Dermis microvascular lymphatic vessel endothelial cell (primary cell): ENCODE measurements at regions not wholly inside any gene's neighbourhood (a gene's known extent, or its start where the extent isn't known, plus 50 kb on each side); places are given as distances from the start of the nearest gene placed in this dataset.
A peak's percentile ranks its signal among the peaks of the same experiment; 100 is the strongest.
"Not testable (repeated sequence)": the region's sequence is repeated elsewhere in the genome, so short reads cannot be mapped to it uniquely, and the experiment has no call there.

Source experiments
- DNase-seq, 2 donors: peaks; one replicate each; pipeline versions ENCODE4 v3.0.0 to v3.0.0-alpha.2; 2010; ENCODE audit warnings: low read depth in 2 of 2

DNA sequence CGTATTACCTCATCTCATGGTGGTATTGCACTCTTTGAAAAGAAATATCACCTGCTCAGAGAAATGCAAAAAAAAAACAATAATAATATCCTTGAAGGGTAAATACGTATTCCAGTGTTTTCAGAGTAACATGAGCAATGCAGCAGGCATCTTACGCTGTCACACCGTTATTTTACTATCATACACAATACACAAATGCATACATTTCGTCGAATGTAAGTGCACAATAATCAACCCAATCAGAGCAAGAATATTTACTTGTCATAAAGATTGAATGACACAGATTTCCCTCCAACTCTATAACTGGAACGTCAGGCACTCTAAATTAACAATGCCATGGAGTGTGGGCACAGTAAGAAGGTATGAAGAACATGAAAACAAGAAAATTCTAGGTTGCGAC, 1050.1 kb downstream of the PLA2G4A start:
- DNase-seq = no peak

DNA sequence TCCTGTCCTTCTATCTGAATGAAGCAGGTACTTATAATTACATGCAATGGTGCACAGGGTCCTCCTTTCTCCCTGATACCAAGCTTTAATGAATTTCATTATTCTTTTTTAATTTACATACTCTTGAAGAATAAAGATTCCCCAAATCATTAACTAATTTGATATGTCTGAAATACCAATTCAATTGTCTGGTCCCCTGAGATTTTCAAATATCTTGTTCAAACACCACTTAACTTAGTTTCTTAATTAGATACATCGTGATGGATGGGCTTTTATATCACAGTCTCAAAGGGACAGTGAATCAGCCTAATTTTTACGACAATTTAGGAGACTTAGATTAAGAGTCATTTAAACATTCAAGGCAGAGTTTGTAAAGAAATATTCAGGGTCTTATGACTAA, 1054.6 kb downstream of the PLA2G4A start:
- DNase-seq = no peak

DNA sequence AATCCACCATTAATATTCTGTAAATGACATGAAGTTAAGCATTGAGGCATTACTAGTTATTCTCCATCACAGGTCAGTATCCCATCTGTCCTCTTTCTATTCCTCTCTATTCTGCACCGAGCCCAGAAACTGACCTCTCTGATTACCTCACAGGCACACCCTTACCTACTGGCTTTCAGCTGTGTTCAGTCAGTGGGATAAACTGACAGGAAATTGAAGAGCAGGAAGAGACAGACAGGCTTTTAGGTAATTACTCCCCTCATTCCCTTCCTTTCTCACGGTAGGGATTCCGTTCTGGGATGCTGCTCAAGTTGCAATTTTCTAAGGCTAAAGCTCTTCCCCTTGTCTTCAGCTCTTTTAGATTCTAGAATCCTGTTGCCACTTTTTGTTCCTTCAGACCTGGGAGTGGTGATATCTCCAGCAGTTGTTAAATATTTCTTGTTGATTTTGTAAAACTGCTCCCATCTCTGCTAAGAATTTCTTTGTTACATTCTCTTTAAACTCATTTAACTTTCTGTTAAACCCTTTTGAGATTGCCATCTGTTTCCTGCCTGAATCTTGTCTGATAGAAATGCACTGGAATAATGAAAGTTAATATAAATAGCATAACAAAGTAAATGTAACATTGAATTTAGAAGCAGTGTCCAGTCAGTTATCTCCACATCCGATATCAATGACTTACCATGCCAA, 1063.4 kb downstream of the PLA2G4A start:
- DNase-seq = peak in 1 of 2 donors; percentile 26

DNA sequence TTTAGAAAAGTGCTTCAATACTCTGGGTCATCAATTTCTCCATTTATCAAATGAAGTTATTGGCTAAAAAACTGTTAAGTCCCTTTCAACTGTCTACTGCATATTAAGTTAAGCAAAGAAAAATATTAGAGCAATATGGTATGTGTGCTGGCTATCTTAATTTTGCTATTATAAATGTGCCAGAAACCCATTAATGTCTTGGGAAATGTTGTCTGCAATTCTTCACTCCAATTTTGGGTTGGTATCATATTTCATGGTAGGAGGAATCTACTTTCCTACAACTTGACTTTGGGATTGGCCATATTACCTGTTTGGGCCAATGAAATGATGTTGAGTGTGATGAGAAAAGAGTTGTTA, 1063.9 kb downstream of the PLA2G4A start:
- no peak for DNase-seq

DNA sequence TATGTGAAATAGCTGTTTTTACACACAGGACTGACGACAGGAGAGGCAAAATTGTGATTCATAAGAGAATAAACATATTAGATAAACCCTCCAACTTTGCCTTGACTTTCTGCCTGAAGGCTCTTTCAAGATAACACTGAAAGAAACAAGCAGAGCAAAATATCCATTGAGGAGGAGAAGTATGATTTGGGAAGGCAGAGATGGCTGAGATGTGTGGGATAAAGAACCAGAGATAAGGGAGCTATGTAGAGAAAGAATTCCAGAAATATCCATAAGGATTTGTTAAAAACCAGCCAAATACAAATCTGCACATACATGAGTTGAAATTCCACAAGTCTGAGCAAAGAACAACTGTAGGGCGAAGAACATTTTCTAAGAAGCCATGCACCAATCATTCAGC, 1064.7 kb downstream of the PLA2G4A start:
- no peak for DNase-seq

DNA sequence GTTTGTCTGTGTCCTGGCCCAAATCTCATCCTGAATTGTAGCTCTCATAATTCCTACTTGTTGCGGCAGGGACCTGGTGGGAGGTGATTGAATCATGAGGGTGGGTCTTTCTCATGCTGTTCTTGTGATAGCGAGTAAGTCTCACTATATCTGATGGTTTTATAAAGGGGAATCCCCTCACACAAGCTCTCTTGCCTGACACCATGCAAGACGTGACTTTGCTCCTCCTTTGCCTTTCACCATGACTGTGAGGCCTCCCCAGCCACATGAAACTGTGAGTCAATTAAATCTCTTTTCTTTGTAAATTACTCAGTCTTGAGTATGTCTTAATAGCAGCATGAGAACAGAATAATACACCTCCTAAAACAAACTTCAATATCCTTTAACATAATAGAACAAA, 1065.6 kb downstream of the PLA2G4A start:
- DNase-seq = no peak

DNA sequence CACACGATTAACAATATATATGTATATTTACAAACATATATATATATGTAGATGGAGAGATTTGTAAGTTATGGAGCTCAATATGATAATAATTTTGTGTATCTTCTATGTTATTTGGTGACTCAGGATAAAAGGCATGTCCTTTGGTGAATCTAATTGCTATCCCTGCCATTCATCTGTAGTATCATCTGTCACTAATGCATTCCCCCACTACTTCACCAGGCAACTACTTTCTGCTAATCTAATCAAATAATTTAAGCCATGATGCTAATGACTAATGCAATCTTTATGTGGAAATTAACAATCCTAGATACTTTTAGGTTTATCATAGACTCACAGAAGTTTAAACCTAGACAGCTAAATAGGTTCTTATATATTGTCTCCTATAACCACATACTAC, 1074.5 kb downstream of the PLA2G4A start:
- DNase-seq = no peak

DNA sequence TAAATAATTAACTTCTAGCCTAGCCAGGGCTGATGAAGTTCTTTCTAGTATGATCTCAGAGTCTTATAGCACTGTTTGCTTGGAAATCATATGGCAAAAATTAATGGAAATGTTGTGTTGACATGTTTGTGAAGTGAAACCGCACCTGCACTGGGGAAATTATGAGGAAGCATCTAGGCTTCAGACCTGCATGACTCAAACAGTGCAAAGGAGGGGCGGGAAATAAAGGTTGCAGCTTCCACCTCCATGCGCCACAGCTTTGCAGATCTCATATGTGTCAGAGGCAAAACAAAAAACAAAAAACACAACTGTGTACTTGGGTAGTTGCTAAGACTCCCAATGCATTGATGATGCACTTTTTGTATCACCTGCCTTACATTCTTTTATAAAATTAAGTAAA, 1080.6 kb downstream of the PLA2G4A start:
- no peak for DNase-seq

DNA sequence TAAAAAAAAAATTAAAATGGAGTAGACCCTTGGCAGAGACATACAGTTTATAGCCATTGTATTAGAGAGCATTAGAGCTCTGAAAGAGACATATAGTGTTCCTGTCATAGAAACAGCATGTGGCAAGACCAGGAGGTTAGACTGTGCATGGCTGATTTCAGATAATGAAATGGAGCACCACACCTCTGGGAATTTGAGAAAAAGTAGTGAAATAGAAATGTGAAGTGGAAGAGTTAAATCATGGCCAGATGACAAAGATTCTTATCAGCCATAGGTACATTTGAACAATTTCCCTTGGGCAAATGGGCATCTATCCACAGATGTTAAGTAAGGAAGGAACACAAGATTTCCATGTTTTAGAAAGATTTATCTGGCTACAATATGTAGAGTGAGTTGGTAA, 1083.1 kb downstream of the PLA2G4A start:
- DNase-seq = no peak

DNA sequence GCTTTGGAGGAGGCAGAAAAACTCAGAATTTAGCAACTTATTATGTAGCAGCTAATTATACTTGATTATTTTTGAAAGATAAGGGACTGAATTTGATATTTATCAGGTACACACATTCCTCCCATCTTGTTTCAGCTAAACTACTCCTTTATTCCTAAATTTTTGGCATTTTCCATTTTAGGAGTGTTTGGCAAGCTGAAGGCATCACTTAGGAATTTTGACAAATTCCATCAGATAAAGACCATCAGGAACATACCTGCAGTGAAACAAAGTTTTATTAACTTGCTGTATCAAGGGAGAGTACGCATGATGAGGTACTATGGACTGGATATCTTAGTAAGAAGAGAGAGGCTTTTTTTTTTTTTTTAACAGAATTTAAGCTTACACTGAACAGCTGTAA, 1092.2 kb downstream of the PLA2G4A start:
- DNase-seq = no peak

DNA sequence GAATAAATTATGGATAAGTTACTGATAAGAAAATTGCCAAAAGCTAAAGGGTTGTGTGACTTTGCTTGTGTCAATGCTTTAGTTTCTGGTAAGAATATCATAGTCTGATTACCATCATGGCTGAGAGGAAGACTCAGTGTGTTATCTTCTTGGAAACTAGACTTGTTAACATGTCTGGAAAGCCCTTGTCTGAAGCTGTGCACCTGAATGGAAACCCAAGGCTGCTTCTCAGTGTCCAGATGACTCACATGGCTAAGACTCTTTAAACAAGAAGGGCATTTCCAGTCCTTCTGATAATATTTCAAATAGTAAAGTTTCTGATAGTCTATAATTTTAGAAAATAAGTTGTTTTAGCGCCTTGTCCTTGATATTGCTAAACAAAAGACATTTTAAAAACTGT, 1092.7 kb downstream of the PLA2G4A start:
- no peak for DNase-seq

DNA sequence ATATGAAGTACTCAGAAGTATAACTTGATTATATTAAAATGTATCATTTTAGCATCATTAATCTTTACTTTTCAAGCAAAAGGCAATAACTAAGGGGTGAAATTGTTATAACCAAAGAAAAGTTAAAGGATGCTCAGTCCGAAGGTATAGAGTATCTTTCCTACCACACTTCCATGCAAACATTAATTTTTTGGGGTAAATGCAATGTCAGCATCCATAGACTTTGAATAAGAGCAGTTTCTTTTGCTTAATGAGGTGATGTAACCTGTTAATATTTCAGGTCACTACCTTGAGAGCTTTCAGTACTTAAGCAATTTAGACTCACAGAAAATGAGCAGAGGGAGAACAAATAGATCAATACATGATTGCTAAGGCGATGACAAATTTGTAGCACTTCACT, 1093.5 kb downstream of the PLA2G4A start:
- no peak for DNase-seq

DNA sequence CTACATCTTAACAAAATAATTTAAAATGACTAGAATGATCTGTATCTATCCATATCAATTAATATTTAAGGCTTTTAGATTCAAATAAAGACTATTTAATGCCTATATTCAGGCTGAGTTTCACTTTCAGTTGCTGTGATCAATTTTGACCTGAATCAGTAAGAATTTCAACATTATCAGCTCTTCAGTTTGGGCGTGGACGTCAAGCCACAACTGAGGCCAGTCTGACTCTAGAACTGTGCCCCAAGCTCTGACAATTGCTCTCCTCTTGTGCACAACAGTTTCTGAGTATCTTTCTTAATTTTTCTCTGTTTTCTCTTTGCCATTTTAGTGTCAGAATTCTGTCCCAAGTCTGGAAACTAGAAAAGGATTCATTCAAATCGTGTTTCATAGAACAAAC, 1095.5 kb downstream of the PLA2G4A start:
- DNase-seq = no peak

DNA sequence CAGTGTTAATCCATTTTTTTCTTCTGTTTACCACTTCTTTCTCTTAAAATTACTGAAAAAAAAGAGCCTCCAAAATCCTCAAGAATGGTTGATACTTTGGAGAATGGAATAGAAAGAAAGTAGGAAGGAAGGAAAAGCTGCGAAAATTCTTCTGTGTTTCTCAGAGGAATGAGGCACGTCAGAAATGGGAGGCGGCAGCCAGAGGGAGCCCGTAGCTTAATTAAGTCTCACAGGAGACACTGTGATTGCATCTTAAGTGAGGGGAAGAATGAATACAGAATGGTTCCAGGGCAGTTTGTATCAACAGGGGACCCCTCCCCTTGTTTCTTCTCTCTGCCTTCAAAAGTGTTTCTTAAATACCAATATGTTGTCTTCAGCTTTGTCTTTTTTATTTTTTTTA, 1099.5 kb downstream of the PLA2G4A start:
- DNase-seq = peak; percentile 7 to 67

DNA sequence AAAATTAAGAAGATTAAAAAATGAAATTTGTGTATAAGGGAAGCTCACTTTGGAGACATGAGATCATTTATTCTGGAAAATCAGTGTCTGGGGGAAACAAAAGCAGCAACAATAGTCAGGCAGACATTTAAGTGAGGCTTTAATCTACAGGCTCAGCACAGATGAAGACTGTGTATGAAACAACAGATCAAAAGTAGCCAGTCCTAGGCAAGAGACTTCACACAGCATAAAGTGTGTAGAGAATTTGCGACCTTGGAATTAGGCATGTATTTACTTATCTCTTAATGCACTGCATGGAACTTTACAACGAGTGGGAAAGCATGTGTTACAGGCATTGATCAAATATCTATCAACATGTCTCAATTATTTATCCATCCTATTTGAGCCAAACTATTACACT, 1099.9 kb downstream of the PLA2G4A start:
- DNase-seq = no peak

DNA sequence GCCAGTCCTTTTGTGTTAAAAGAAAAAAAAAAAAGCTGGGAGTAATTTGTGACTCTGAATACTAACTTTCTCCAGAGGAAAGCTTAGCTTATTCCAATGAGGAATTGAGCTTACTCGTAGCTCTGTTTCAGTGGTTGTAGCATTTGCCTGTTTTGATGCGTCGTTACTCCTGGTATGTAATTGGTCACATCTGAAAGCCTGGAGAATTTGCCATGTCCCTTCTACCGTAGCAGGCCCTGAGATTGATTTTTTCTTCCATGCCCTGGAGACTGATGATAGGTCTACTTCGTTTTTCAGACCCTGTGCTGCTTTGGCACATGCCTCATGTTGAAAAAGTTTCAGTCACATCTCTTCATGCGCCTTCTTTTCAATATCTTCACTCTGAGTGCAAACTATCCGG, 1103.0 kb downstream of the PLA2G4A start:
- no peak for DNase-seq

DNA sequence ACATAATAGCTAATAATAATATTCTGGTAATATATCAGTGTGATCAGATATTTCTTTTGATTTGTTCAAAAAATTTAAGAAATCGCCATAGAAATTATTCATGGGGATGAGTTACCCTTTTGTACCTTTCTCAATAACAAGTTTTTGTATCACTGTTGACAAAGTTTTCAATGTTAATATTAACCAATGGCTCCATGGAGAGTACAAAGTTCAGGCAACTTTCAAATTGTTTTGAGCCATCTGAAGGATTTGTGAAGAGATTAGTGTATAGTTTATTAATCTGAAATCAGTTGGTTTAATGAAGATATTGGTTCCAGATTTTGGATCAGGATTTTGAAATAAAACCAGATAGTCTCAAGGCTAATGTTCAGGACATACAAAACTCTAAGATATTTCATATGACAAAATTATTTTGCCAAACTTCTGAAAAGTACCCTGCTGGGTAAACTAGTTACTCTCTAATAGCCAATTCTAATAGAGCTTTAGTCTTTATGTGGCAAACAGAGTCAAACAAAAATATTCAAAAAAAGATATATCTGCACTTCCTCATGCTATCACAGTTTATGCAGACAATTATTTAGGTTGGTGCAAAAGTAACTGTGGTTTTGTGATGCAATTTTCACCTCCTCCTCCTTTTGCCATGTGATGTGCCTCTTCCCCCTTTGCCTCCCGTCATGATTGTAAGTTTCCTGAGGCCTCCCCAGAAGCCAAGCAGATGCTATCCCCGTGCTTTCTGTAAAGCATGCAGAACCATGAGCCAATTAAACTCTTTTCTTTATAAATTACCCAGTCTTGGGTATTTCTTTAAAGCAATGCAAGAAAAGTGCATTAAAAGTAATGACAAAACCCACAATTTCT, 1105.0 kb downstream of the PLA2G4A start:
- DNase-seq = no peak

DNA sequence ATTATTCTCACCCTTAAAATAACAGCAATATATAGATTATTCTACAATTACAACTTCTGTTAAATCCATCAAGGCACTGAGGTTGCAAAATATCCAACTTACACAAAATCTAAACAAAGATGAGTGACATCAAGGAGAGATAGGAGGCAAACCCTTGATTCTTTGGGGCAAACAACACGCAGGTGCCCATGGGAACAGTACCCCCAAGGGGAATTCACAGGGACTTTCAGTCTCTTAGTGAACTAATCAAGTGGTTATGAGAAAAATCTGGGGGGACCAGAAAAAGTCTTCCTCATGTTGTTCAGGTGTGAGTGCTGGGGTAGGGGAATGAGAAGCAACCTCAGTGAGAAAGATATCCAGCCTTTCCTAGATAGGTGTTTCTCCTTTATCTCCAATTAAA, 1107.9 kb downstream of the PLA2G4A start:
- no peak for DNase-seq

DNA sequence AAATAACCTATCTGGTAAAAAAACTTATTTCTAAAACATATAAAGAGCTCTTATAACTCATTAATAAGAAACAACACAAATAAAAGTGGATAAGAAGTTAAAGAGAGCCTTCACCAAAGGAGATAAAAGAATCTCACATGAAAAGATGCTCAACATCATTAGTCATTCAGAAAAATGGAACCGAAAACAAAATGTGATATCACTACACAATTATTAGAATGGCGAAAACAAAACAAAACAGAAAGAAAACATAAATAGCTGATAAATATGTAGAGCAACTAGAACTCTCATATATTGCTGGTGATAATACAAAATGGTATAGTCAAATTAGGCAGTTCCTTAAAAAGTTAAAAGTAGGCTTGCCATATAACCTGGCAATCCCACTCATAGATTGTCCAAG, 1109.3 kb downstream of the PLA2G4A start:
- no peak for DNase-seq

DNA sequence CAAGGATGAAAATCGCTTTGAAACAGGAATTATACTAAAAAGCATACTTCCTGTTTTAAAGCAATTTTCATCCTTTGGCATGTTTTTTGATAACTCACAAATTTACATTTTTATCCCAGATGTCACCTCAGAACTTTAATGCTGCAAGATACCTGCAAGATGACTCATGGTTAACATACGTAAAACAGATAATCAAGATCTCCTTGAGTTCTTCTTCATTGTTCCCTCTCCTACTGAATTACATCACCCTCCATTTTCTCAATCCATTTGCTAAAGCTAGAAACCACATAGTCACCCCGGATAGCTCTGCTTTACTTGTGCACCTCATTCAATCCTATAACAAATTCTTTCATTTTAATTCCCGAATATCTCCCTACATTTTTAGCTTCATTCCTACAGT, 1114.2 kb downstream of the PLA2G4A start:
- DNase-seq = no peak

DNA sequence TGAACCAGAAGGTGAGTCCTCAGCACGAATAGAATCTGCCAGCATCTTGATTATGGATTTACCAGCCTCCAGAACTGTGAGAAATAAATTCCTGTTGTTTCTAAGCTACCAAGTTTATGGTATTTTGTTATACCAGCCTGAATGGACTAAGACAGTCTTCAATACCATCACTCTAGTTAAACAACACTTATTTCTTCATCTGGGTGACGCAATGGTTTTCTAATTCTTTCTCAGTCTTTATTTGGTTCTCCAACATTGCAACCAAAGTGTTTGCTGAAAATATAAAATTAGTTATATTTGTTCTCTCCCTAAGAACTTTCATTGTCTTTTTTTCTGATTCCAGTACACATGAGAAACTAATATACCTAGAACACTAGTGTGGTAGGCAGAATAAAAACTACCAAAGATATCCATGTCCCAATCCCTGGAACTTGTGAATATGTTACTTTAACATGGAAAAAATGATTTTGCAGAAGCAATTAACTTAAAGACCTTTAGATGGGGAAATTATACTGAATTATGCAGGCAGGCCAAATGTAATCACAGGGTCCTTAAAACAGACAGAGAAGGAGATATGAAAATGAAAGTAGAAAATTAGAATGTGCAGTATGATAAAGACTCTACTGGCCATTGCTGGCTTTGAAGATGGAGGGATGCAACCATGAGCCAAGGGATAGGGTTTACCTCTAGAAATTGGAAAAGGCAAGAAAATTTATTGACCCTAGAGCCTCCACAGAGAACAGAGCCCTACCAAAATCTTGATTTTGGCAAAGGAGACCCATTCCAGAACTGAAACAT, 1115.1 kb downstream of the PLA2G4A start:
- DNase-seq = no peak

DNA sequence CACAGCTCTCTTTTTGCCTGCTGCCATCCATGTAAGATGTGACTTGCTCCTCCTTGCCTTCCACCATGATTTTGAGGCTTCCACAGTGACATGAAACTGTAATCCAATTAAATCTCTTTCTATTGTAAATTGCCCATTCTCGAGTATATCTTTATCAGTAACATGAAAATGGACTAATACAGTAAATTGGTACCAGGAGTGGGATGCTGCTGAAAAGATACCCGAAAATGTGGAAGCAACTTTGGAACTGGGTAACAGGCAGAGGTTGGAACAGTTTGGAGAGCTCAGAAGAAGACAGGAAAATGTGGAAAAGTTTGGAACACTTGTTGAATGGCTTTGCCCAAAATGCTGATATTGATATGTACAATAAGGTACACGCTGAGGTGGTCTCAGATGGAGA, 1117.9 kb downstream of the PLA2G4A start:
- DNase-seq = not testable (repeated sequence)

DNA sequence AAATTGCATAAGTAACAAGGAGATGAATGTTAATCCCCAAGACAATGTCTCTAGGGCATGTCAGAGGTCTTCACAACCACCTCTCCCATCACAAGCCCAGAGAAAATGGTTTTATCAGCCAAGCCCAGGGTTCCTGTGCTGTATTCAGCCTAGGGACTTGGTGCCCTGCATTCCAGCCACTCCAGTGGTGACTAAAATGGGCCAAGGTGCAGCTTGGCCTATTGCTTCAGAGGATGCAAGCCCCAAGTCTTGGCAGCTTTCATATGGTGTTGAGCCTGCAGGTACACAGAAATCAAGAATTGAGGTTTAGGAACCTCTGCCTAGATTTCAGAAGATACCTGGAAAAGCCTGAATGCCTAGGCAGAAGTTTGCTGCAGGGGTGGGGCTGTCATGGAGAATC, 1118.6 kb downstream of the PLA2G4A start:
- no peak for DNase-seq
